GM19324 (cell line): ENCODE measurements at regions not wholly inside any gene's neighbourhood (a gene's known extent, or its start where the extent isn't known, plus 50 kb on each side); places are given as distances from the start of the nearest gene placed in this dataset.
"Not testable (repeated sequence)": the region's sequence is repeated elsewhere in the genome, so short reads cannot be mapped to it uniquely, and the experiment has no call there.

Experiments used
- ATAC-seq: cut with Tn5 transposase; IDR thresholded peaks from one replicate; pipeline ENCODE4 v1.9.1; 2021; ENCODE audit warnings: mild to moderate bottlenecking, moderate library complexity; ENCODE audit not compliant: unreplicated experiment, low FRiP score

DNA sequence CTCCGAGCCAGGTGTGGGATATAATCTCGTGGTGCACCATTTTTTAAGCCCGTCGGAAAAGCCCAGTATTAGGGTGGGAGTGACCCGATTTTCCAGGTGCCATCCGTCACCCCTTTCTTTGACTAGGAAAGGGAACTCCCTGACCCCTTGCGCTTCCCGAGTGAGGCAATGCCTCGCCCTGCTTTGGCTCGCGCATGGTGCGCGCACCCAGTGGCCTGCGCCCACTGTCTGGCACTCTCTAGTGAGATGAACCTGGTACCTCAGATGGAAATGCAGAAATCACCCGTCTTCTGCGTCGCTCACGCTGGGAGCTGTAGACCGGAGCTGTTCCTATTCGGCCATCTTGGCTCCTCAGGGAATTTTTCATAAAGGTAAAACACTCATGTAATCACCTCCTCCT lies 63.9 kb downstream of the RWDD3 start:
- ATAC-seq = not testable (repeated sequence)

- ATAC-seq = no peak
These were observed 67.1 kb downstream of the RWDD3 start for GRCh38 chr1:95301091-95301490.

GRCh38 chr1:95301614-95302013 lies 67.6 kb downstream of the RWDD3 start:
- ATAC-seq = no peak

GRCh38 chr1:95304803-95305202 lies 70.8 kb downstream of the RWDD3 start:
- no peak for ATAC-seq

DNA sequence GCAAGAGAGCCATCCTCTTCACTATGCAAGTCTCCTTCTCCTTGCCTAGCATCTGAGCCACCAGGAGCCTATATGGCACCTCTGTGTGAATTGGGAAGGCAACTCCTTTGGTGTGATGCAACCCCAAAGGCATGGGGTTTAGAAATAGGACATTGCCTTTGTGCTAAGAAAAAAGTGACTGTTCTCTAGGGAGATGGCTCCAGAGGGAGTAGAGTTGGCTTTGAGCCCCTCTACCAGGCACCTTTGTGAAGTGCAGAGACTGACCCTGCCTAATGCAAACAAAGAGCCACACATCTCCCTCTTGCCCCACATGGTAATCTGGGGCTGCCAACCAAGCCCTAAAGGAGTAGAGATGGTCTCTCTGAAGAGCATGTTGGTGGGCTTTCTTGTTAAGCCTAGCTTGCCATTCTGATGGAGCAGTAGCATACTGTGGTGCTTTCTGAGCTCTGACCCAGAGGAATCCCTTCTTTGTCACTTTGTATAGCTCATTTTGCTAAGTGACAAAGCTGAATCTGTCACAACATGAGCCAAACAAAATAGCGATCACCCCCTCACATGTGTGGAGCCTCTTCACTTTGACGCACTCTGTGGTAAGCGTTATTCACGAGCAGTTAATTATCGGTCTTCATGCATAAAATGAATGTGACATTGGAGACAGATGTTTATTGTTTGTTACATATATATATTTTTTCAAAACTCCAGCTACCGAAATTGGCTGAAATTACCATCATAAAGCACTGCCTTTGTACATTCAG lies 74.4 kb downstream of the RWDD3 start:
- ATAC-seq = no peak

GRCh38 chr1:95309031-95309471 lies 75.0 kb downstream of the RWDD3 start:
- no peak for ATAC-seq

DNA sequence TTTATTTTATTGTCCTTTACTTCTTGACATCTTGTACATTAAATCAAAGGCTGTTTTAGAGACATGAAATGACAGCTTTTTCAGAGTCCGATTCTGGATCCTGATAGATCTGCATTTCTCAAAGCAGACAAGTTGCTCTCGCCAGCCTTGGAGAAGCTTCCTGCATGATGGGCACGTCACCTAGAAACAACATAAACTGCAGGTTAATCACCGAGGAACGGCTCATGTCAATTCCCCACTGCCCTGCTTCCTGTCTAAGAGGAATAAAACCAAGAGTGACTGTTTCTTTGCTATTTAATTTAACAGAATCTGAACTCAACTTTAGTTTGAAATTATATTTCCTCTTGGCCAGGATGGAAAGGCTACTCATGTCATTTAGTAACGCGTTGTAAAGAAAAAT lies 77.0 kb downstream of the RWDD3 start:
- ATAC-seq = no peak

- no peak for ATAC-seq
These were observed 77.8 kb downstream of the RWDD3 start for GRCh38 chr1:95311762-95312161.

- ATAC-seq = no peak
These were observed 78.2 kb downstream of the RWDD3 start for GRCh38 chr1:95312181-95312580.

DNA sequence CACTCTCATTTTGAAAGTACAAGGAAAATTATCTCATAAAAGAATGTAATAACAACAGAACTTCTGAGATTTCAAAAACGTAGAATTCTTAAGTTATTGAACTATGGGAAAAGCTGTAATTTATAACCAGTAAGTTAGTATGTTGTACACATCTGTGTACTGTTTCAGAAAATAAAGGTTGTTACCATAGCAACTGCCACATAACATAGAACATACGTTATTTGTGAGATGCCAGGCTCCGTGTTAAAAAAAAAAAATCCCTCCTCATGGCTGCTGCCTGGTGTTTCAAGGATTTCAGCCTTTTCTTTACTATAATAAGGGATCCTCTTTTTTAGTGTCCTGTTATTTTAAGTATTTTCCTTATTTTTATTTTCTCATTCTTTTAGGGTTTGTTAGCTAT lies 79.5 kb downstream of the RWDD3 start:
- ATAC-seq = no peak

DNA sequence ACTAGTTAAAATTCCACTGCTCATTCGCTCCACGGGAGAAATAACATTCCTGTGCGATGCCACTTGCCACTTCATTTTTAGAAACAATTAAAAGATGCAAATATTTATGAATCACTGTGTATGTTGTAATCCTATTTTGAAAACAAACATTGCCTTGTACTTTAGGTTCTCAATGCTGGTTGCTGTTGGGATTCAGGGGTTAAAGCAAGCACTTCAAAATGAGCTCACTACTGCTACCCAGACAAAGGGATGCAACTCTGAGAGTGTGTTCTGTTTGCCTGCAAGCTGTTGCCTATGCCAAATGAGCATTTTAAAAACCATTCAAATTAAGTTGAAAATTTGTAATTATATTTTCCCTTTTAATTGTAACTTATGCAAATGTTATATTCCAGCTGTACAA lies 87.5 kb downstream of the RWDD3 start:
- ATAC-seq = no peak

GRCh38 chr1:95323123-95323522 lies 89.1 kb downstream of the RWDD3 start:
- ATAC-seq = no peak

DNA sequence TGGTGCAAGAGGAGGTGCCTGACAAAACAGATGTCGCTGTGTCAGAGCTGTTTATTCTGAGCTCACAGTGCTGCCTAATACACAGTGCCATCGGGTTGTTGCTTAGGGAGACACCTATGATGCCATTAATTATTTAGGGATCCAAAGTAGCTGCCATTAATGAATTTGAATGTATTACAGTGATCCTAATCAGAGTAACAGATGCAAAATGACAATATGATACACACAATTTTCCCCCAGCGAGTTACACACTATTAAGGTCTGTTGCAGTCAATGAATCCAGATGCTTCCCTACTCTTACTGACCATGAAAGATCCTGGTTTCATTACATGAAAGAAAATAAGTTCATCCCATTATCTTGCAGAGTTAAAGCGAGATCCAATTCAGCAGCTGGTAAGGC lies 91.3 kb downstream of the RWDD3 start:
- no peak for ATAC-seq

DNA sequence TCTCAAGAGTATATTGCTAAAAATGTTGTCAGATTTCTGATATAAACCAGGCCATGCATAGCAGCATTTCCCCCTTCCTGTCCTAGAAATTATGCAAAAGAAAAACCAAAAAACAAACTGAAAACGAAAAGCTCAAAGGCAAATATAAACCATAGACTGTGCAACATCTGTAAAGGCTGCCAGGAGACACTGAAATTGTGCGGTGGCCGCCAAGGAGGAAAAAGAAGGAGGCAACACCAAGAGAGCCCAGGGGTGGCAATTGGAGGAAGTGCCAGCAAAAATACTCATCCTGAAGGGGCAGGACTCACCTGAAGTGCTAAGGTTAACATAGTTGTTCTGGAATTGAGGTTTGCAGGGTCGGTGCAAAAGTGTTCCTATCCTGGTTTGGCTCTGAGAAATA lies 92.0 kb downstream of the RWDD3 start:
- peak; percentile 66 for ATAC-seq

- no peak for ATAC-seq
These were observed 98.7 kb downstream of the RWDD3 start for GRCh38 chr1:95332754-95333153.

DNA sequence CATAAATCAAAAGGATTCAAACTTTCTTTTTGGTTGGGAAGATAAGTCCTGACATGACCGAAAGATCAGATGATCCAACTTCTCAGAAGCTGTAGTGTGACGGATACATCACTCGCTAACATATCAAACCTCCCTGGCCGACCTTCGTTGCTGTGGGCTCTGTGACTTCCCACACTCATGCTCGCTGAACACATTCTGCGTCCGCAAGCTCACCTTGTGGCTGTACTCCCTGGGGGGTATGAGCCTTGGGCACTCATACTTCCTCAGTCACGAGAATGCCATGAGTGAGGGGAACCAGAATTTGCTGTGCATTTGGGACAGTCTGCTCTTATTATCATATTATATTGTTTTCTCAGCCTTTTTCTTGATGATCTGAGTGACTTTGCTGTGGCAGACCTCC lies 105.4 kb downstream of the RWDD3 start:
- ATAC-seq = no peak

DNA sequence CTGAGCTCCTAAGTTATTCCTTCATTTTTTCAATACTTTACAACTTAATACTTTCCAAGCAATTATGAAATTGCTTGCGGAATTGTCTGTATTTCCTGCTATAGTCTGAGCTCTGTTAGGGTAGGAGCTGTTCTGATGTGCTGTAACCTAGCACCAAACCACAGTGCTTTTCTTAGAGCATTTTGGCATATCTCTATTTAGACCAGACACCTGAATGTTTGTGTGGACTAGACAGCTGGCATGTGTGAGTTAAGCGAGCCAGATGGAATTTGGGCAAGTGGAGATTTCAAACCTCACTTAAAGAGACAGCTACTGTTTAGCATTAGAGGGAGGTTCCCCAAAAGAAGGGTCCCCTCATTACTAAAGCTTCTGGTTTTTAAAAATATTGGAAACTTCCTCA lies 106.1 kb downstream of the RWDD3 start:
- no peak for ATAC-seq

GRCh38 chr1:95352767-95353166 lies 118.8 kb downstream of the RWDD3 start:
- no peak for ATAC-seq

GRCh38 chr1:95353194-95353593 lies 119.2 kb downstream of the RWDD3 start:
- ATAC-seq = no peak

DNA sequence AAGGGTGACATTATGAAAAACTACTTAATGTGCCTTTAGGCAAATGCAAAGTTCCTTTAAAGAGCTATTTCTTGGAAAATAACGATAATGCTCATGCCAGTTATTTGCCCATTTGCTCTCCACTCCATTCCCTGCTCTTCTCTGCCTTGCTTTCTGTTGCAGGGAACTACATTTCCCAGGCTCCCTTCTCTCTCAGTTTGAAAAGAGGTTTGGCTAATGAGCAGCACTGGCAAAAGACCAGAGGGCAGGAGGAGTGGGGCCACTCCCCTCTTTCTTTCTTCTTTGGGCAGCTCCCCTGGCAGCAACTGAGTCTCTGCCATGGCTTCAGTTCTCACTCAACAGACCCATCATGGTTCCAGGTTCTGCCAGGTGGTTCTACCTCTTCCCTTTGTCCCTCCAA lies 130.5 kb downstream of the RWDD3 start:
- no peak for ATAC-seq

DNA sequence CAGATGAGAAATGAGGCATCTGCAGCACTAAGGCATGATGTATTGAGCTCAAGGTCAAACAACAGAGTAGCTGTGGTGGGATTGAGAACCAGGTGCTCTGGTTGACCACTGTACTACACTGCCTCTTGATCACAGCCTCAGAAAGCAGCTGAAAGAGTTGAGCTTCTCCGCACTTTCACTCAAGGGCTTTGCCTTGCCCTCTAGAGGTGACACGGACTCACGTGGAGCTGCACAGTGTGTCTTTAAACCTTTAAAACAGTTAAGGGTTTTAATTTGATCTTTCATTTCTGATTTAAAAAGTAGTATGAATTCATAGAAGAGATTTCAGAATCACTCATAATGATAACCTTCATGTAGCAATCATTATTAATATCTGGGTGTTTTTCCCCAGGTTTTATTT lies 132.5 kb downstream of the RWDD3 start:
- no peak for ATAC-seq

GRCh38 chr1:95368178-95368577 lies 134.2 kb downstream of the RWDD3 start:
- ATAC-seq = no peak
